ENCODE measurements at regions not wholly inside any gene's neighbourhood (a gene's known extent, or its start where the extent isn't known, plus 50 kb on each side); places are given as distances from the start of the nearest gene placed in this dataset.

GRCh38 chr6:148021699-148022098 is 320.9 kb upstream of the SASH1 start:
- TF ChIP-seq EZH2 (IDR thresholded peaks at IDR 0.05; ENCODE audit: insufficient read depth, low read length) (no peak), CTCF (IDR thresholded peaks at IDR 0.05; ENCODE audit: insufficient read depth, low read depth, low read length) (no peak)

All from astrocyte (in vitro differentiated cells and primary cell).